Femur (tissue), 1 donor: ENCODE measurements at regions not wholly inside any gene's neighbourhood (a gene's known extent, or its start where the extent isn't known, plus 50 kb on each side); places are given as distances from the start of the nearest gene placed in this dataset.

Experiments
- DNase-seq: peaks from one replicate; pipeline ENCODE4 v3.0.0-alpha.2; 2017

GRCh38 chr9:105065098-105066088, 137.4 kb upstream of the ABCA1 start:
- DNase-seq: no peak

GRCh38 chr9:105066275-105066865, 138.4 kb upstream of the ABCA1 start:
- peak; percentile 29 for DNase-seq

- DNase-seq: peak; percentile 32
These were observed 140.1 kb upstream of the ABCA1 start for GRCh38 chr9:105067895-105068580.

- no peak for DNase-seq
These were observed 141.3 kb upstream of the ABCA1 start for GRCh38 chr9:105069285-105069684.

GRCh38 chr9:105069696-105070095, 141.7 kb upstream of the ABCA1 start:
- no peak for DNase-seq

GRCh38 chr9:105070176-105070575, 142.2 kb upstream of the ABCA1 start:
- DNase-seq: no peak

GRCh38 chr9:105072476-105072875, 144.5 kb upstream of the ABCA1 start:
- no peak for DNase-seq

GRCh38 chr9:105073147-105073546, 145.2 kb upstream of the ABCA1 start:
- no peak for DNase-seq

- DNase-seq: no peak
These were observed 146.5 kb upstream of the ABCA1 start for GRCh38 chr9:105074491-105074890.

GRCh38 chr9:105076729-105077128, 148.8 kb upstream of the ABCA1 start:
- DNase-seq: no peak

GRCh38 chr9:105079457-105079856, 151.5 kb upstream of the ABCA1 start:
- DNase-seq: no peak

GRCh38 chr9:105082843-105083242, 154.9 kb upstream of the ABCA1 start:
- no peak for DNase-seq

GRCh38 chr9:105083256-105083655, 155.3 kb upstream of the ABCA1 start:
- no peak for DNase-seq

GRCh38 chr9:105087910-105088898, 156.2 kb upstream of the SLC44A1 start:
- no peak for DNase-seq

- DNase-seq: no peak
These were observed 154.6 kb upstream of the SLC44A1 start for GRCh38 chr9:105089874-105090273.

- no peak for DNase-seq
These were observed 153.3 kb upstream of the SLC44A1 start for GRCh38 chr9:105091004-105091640.

GRCh38 chr9:105093685-105094084, 150.8 kb upstream of the SLC44A1 start:
- DNase-seq: no peak

GRCh38 chr9:105098370-105098769, 146.1 kb upstream of the SLC44A1 start:
- no peak for DNase-seq

- no peak for DNase-seq
These were observed 140.7 kb upstream of the SLC44A1 start for GRCh38 chr9:105103776-105104175.

- DNase-seq: no peak
These were observed 130.1 kb upstream of the SLC44A1 start for GRCh38 chr9:105114318-105114717.

GRCh38 chr9:105114964-105115728, 129.3 kb upstream of the SLC44A1 start:
- DNase-seq: peak; percentile 49
